SK-N-SH (cell line): ENCODE measurements at regions not wholly inside any gene's neighbourhood (a gene's known extent, or its start where the extent isn't known, plus 50 kb on each side); places are given as distances from the start of the nearest gene placed in this dataset.

ENCODE experiments used
- ELF1 ChIP-seq: IDR thresholded peaks from 2 replicates; pipeline ENCODE4 v1.4.0; 2012
- EP300 ChIP-seq, 2 experiments: IDR thresholded peaks; 2 replicates each; pipeline versions ENCODE4 v1.4.0 to v1.6.1; 2012; ENCODE audit warnings: borderline replicate concordance in 1 of 2, low read depth in 1 of 2, low read length in 1 of 2
- EZH2phosphoT487 ChIP-seq: fragments of 200-600 bp; sonication (generic); IDR thresholded peaks from 2 replicates; pipeline ENCODE4 v1.6.1; 2017; ENCODE audit warnings: low read depth, mixed run types, mild to moderate bottlenecking, antibody characterized with exemption, moderate library complexity, borderline replicate concordance
- FOXJ3 ChIP-seq: sonication (generic); formaldehyde crosslinking; IDR thresholded peaks from 2 replicates; pipeline ENCODE4 v1.5.1; 2020; ENCODE audit warnings: mild to moderate bottlenecking, missing genetic modification reagents
- MXI1 ChIP-seq: IDR thresholded peaks from 2 replicates; pipeline ENCODE4 v1.6.1; 2012; ENCODE audit warnings: mild to moderate bottlenecking, low read depth, low read length, improper control_type of control experiment
- NRF1 ChIP-seq: IDR thresholded peaks from 2 replicates; pipeline ENCODE4 v1.6.1; 2012; ENCODE audit warnings: low read depth, mild to moderate bottlenecking, low read length
- RAD21 ChIP-seq: IDR thresholded peaks from 2 replicates; pipeline ENCODE4 v1.6.1; 2012; ENCODE audit warnings: mild to moderate bottlenecking, low read length
- TCF12 ChIP-seq: IDR thresholded peaks from 2 replicates; pipeline ENCODE4 v1.4.0; 2012
- TF ChIP-seq, protein P1 (sequence below): fragments of 200-600 bp; sonication (generic); IDR thresholded peaks from 2 replicates; pipeline ENCODE4 v1.6.1; 2017; ENCODE audit warnings: antibody characterized with exemption, mild to moderate bottlenecking, moderate library complexity
- TF ChIP-seq, protein P2 (sequence below): IDR thresholded peaks from 2 replicates; pipeline ENCODE4 v1.6.1; 2012; ENCODE audit warnings: mild to moderate bottlenecking, low read depth, low read length, moderate library complexity

DNA sequence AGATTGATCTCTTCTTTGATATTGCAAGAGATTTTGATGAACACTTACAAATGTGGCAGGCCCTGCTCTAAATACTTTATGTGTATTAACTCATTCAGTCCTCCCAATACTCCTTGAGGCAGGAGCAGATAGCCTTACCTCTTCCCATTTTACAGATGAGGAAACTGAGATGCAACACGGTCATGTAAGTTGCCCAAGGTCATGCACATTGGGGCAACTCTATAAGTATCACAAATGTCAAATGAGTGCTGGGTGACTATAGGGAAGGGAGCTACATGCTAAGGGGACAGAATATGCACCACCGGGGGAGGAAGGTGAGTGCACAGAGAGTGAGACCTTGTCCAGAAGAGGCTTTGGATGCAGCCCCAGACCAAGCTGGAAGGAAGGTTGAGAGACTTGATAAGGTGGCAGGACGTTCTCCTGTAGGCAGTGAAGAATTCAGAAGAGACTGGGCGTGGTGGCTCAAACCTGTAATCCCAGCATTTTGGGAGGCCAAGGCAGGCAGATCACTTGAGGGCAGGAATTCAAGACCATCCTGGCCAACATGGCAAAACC lies 132.3 kb upstream of the PWP1 start:
- no peak for TF ChIP-seq TCF12
- no peak for TF ChIP-seq EZH2phosphoT487
- TF ChIP-seq, protein P1, sequence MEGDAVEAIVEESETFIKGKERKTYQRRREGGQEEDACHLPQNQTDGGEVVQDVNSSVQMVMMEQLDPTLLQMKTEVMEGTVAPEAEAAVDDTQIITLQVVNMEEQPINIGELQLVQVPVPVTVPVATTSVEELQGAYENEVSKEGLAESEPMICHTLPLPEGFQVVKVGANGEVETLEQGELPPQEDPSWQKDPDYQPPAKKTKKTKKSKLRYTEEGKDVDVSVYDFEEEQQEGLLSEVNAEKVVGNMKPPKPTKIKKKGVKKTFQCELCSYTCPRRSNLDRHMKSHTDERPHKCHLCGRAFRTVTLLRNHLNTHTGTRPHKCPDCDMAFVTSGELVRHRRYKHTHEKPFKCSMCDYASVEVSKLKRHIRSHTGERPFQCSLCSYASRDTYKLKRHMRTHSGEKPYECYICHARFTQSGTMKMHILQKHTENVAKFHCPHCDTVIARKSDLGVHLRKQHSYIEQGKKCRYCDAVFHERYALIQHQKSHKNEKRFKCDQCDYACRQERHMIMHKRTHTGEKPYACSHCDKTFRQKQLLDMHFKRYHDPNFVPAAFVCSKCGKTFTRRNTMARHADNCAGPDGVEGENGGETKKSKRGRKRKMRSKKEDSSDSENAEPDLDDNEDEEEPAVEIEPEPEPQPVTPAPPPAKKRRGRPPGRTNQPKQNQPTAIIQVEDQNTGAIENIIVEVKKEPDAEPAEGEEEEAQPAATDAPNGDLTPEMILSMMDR, result no peak
- TF ChIP-seq ELF1, result no peak
- no peak for TF ChIP-seq MXI1
- no peak for TF ChIP-seq EP300 (IDR thresholded peaks at IDR 0.05; ENCODE audit: borderline replicate concordance in 1 of 2, low read depth in 1 of 2, low read length in 1 of 2)
- TF ChIP-seq NRF1, result no peak
- TF ChIP-seq FOXJ3 (CRISPR knock-in tag), result no peak
- TF ChIP-seq RAD21, result no peak
- TF ChIP-seq, protein P2, sequence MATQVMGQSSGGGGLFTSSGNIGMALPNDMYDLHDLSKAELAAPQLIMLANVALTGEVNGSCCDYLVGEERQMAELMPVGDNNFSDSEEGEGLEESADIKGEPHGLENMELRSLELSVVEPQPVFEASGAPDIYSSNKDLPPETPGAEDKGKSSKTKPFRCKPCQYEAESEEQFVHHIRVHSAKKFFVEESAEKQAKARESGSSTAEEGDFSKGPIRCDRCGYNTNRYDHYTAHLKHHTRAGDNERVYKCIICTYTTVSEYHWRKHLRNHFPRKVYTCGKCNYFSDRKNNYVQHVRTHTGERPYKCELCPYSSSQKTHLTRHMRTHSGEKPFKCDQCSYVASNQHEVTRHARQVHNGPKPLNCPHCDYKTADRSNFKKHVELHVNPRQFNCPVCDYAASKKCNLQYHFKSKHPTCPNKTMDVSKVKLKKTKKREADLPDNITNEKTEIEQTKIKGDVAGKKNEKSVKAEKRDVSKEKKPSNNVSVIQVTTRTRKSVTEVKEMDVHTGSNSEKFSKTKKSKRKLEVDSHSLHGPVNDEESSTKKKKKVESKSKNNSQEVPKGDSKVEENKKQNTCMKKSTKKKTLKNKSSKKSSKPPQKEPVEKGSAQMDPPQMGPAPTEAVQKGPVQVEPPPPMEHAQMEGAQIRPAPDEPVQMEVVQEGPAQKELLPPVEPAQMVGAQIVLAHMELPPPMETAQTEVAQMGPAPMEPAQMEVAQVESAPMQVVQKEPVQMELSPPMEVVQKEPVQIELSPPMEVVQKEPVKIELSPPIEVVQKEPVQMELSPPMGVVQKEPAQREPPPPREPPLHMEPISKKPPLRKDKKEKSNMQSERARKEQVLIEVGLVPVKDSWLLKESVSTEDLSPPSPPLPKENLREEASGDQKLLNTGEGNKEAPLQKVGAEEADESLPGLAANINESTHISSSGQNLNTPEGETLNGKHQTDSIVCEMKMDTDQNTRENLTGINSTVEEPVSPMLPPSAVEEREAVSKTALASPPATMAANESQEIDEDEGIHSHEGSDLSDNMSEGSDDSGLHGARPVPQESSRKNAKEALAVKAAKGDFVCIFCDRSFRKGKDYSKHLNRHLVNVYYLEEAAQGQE, result no peak
